GM12892 (cell line): ENCODE measurements at regions not wholly inside any gene's neighbourhood (a gene's known extent, or its start where the extent isn't known, plus 50 kb on each side); places are given as distances from the start of the nearest gene placed in this dataset.

Source experiments
- DNase-seq: peaks from one replicate; pipeline ENCODE4 v3.0.0; 2011; ENCODE audit not compliant: insufficient read length
- FAIRE-seq: peaks from 2 replicates; lab custom pipeline; 2011; peaks lifted over from hg19 to GRCh38; lab: Jason Lieb, UNC
- POLR2A ChIP-seq: IDR thresholded peaks from 2 replicates; pipeline ENCODE4 v1.6.1; 2011; ENCODE audit warnings: low read depth, low read length, control low read depth
- POLR2AphosphoS5 ChIP-seq: IDR thresholded peaks from 2 replicates; pipeline ENCODE4 v1.6.1; 2011; ENCODE audit warnings: low read depth, low read length, control low read depth
- TAF1 ChIP-seq: IDR thresholded peaks from 2 replicates; pipeline ENCODE4 v1.6.1; 2011; ENCODE audit warnings: low read depth, mild to moderate bottlenecking, control low read depth, low read length, borderline replicate concordance

DNA sequence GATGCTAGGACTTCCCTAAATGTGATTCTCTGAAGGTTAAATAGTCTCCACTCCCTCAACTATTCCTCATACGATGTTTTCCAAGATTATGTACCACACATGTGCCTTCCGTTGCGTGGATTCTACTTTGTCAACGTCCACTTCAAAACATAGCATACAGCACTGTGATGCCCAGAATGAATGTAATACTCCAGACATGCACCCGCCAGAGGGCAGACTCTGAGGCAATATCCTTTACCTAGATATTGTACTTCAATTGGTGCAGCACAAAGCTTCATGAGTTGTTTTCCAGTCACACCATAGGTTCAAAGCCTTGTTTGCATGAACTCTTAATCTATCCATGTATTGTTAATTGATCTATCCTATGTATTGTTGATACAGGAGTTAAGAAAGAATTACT is 201.0 kb upstream of the NABP1 start:
- no peak for FAIRE-seq
- TF ChIP-seq TAF1 (no peak), POLR2A (no peak), POLR2AphosphoS5 (no peak)
- DNase-seq: no peak

GRCh38 chr2:191478799-191479679 is 198.9 kb upstream of the NABP1 start:
- DNase-seq (no peak), FAIRE-seq (no peak)
- TF ChIP-seq POLR2A (no peak), POLR2AphosphoS5 (no peak), TAF1 (no peak)

DNA sequence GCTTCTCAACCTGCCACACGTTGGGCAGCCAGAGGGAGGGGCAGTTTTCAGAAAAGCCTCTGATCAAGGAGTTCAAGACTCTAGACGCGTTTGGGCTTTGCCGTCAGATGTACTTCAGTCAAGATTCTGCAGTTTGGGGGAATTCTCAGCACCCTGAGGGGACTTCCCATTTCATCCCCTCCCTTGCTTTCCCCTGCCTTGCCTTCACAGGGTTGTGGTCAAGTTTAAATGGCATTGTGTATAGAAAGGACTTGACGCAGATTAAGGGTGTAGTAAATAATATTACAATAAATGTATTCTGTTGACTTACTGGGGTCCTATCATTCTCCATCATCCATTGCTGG is 198.3 kb upstream of the NABP1 start:
- TF ChIP-seq POLR2AphosphoS5 (no peak), POLR2A (no peak), TAF1 (no peak)
- no peak for DNase-seq
- FAIRE-seq: peak; percentile 51

- TF ChIP-seq POLR2AphosphoS5 (no peak), TAF1 (no peak), POLR2A (no peak)
- DNase-seq (no peak), FAIRE-seq (no peak)
Observed at GRCh38 chr2:191481305-191482070, 196.4 kb upstream of the NABP1 start.

GRCh38 chr2:191483117-191483516 is 194.8 kb upstream of the NABP1 start:
- no peak for FAIRE-seq

DNA sequence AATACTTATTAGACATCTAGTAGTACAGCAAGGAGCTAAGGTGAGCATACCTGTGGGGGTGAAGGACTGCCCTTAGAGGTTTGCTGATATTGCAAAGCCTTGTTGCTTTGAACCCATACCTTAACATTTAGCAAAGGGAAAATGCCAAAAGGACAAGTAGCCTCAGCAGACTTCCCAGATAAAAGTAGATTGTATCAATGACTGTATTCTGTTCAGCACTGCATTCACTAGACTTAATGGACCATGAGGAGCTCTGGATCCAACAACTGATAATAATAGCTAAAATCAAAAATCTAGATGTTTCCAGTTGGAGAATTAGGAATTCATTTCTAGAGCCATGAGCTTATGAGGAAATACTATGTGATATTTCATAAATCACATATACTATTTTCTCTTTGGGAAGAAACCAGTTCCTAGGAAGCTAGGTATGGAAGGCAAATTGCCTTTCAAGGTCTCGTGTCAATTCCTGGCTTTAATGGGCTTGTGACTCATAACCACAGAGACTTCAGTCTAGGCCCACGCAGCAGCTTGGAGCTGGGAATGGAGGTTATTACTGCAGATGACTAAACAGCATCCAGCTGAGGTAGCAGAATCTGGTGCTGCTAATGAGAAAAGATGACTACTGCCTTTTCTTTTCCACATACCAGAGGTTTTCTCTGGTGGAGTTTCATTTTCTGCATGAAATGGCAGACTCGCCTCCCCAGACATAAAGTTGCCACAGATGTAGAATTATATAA is 191.2 kb upstream of the NABP1 start:
- TF ChIP-seq TAF1 (no peak), POLR2AphosphoS5 (no peak), POLR2A (no peak)
- DNase-seq (no peak), FAIRE-seq (no peak)

More at GRCh38 chr2:191483117-191483516, 194.8 kb upstream of the NABP1 start:
- no peak for TF ChIP-seq POLR2A
- no peak for TF ChIP-seq POLR2AphosphoS5
- TF ChIP-seq TAF1: no peak
- no peak for DNase-seq

DNA sequence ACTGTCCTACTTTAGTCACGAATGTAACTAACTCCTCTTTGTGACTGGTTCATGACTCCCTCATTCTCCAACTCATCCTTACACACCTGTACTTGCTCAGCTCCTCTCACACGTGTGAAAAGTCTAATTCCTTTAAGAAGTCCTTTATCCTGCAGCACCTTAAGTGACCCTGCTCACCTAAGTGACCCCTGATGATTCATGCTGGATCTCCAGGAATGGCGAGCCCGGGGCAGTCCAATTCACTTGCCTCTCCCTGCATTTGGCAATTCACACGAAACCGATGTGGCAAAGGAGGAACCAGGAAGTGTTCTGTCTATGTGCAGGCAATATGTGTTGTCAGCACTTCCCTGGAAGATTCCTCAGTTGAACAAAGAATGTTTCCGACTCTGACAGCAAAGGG is 189.8 kb upstream of the NABP1 start:
- DNase-seq (no peak), FAIRE-seq (no peak)
- no peak for TF ChIP-seq POLR2AphosphoS5
- no peak for TF ChIP-seq TAF1
- no peak for TF ChIP-seq POLR2A

DNA sequence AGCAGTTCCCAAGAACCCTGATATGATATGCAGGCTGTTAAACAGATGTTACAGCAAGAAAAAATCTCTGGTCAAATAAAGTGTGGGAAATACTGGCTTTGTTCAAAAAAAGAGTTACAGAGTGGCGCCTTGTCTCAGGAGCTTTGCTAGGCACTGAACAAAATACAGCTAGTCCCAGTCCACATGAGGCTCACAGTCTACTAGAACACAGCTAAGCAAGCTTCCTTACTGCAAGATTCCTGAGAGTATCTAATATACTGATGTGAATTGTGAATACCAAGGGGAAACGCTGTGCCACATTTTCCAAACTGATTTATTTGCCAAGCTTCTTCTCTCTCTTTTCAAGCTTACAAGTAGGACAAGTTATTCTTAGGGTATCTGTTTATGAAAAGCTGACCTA is 188.8 kb upstream of the NABP1 start:
- DNase-seq (no peak), FAIRE-seq (no peak)
- TF ChIP-seq TAF1 (no peak), POLR2AphosphoS5 (no peak), POLR2A (no peak)

GRCh38 chr2:191496838-191497237 is 181.1 kb upstream of the NABP1 start:
- no peak for DNase-seq
- TF ChIP-seq TAF1 (no peak), POLR2AphosphoS5 (no peak), POLR2A (no peak)
- FAIRE-seq: no peak

DNA sequence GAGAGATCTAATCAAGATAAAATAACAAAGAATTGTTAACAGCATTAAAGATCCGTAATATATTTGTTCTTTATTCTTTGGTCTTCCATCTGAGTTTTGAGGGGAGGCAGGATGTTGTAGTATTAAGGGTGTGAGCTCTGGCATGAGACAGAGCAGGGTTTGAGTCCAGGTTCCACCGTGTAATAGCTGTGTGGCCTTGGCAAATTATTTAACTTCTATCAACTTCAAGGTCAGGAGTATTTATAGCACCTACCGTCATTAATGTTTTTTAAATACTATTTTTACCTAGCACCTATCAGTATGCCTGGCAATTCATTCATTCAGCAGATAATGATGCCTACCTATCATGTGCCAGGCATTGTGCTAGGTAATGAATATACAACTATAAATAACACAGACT is 180.1 kb upstream of the NABP1 start:
- DNase-seq: no peak
- no peak for FAIRE-seq
- TF ChIP-seq POLR2AphosphoS5 (no peak), TAF1 (no peak), POLR2A (no peak)

DNA sequence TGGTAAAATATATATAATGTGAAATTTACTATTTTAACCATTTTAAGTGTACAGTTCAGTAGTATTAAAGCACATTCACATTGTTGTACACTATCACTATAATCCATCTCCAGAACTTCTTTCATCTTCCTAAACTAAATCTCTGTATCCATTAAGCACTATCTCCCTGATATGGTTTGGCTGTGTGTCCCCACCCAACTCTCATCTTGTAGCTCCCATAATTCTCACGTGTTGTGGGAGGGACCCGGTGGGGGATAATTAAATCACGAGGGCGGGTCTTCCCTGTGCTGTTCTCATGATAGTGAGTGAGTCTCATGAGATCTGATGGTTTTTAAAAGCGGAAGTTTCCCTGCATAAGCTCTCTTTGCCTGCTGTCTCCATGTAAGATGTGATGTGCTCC is 178.9 kb upstream of the NABP1 start:
- TF ChIP-seq POLR2A: no peak
- TF ChIP-seq TAF1: no peak
- no peak for TF ChIP-seq POLR2AphosphoS5
- DNase-seq (no peak), FAIRE-seq (no peak)
